GM10248 (cell line): ENCODE measurements at regions not wholly inside any gene's neighbourhood (a gene's known extent, or its start where the extent isn't known, plus 50 kb on each side); places are given as distances from the start of the nearest gene placed in this dataset.

ENCODE experiments used
- CTCF ChIA-PET: fragments of 300-600 bp; sonication (Branson Sonifier 250); formaldehyde crosslinking; extraction: SDS; loops from one replicate; lab custom pipeline; 2021; ENCODE audit warnings: antibody characterized with exemption; lab: Yijun Ruan, JAX
- POLR2A ChIA-PET: fragments of 350-650 bp; sonication (Branson Sonifier 250); formaldehyde crosslinking; extraction: SDS; loops from one replicate; lab custom pipeline; 2020; ENCODE audit warnings: antibody characterized with exemption; lab: Yijun Ruan, JAX
- DNase-seq: peaks from one replicate; pipeline ENCODE4 v3.0.0; 2012; ENCODE audit errors: extremely low spot score
- TF ChIP-seq, protein P1 (sequence below): IDR thresholded peaks from 2 replicates; pipeline ENCODE4 v1.5.1; 2012; ENCODE audit warnings: mild to moderate bottlenecking, low read depth; ENCODE audit errors: extremely low read depth, missing control alignments, control extremely low read depth

DNA sequence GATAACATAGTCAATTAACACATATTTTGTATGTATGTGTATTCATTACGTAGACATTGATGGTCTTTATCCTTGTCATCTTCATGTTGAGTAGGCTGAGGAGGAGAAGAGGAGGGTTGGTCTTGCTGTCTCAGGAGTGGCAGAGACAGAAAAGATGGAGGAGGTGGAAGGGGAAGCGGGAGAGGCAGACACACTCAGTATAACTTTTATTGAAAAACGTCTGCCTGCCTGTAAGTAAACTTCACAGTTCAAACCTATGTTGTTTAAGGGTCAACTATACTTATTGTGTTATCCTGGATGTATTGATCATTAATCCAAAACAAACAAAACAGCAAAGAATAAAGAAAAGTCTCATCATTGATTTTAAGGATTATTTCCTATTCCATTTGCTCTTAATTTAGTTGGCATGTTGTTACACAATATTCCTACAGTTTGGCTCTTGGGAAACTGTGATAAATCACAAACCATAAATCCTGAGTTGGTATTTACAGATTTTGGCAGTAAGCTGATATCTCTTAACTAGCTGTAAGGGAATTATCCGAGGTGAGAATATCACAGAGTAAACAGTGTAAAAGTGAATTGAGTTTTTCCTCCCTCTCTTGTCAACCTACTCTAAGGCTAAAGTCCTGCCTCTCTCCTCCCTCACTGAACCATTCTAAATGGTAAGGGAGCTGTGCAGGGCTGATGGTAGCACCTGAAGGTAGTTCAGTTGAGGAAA is 487.2 kb downstream of the SPATA31D1 start:
- ChIA-PET CTCF (no interaction called here), POLR2A (no interaction called here)
- TF ChIP-seq, protein P1, sequence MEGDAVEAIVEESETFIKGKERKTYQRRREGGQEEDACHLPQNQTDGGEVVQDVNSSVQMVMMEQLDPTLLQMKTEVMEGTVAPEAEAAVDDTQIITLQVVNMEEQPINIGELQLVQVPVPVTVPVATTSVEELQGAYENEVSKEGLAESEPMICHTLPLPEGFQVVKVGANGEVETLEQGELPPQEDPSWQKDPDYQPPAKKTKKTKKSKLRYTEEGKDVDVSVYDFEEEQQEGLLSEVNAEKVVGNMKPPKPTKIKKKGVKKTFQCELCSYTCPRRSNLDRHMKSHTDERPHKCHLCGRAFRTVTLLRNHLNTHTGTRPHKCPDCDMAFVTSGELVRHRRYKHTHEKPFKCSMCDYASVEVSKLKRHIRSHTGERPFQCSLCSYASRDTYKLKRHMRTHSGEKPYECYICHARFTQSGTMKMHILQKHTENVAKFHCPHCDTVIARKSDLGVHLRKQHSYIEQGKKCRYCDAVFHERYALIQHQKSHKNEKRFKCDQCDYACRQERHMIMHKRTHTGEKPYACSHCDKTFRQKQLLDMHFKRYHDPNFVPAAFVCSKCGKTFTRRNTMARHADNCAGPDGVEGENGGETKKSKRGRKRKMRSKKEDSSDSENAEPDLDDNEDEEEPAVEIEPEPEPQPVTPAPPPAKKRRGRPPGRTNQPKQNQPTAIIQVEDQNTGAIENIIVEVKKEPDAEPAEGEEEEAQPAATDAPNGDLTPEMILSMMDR = no peak
- DNase-seq = no peak

- no peak for DNase-seq
- CTCF ChIA-PET = no interaction called here
- TF ChIP-seq, protein P1 = no peak
- POLR2A ChIA-PET = no interaction called here
Observed at GRCh38 chr9:82480921-82481320, 492.3 kb downstream of the SPATA31D1 start.

- POLR2A ChIA-PET = no interaction called here
- CTCF ChIA-PET = no interaction called here
- TF ChIP-seq, protein P1 = no peak
- no peak for DNase-seq
Observed at GRCh38 chr9:82487935-82488312, 499.4 kb downstream of the SPATA31D1 start.

GRCh38 chr9:82488313-82489200 is 500.0 kb downstream of the SPATA31D1 start:
- CTCF ChIA-PET = interaction anchor here (0.8 kb wide), 1 partner anchor 14 kb away, joined by 3 read pairs; no protein-coding TSS in a partner anchor
- TF ChIP-seq, protein P1 = no peak
- DNase-seq = no peak

GRCh38 chr9:82489201-82489821 is 500.7 kb downstream of the SPATA31D1 start:
- no peak for DNase-seq
- CTCF ChIA-PET = interaction anchor here (0.8 kb wide), 1 partner anchor 13 kb away, joined by 3 read pairs; no protein-coding TSS in a partner anchor
- POLR2A ChIA-PET = no interaction called here

More at GRCh38 chr9:82488313-82489200, 500.0 kb downstream of the SPATA31D1 start:
- POLR2A ChIA-PET = no interaction called here

More at GRCh38 chr9:82489201-82489821, 500.7 kb downstream of the SPATA31D1 start:
- TF ChIP-seq, protein P1 = no peak
